ENCODE measurements at regions not wholly inside any gene's neighbourhood (a gene's known extent, or its start where the extent isn't known, plus 50 kb on each side); places are given as distances from the start of the nearest gene placed in this dataset.

GRCh38 chr6:134725590-134725989 is 224.3 kb downstream of the ALDH8A1 start:
- Histone ChIP-seq H3K9me1 (ENCODE audit: control insufficient read depth, insufficient read depth, low read length) (no peaks in the 10 kb centered on the region), H3K4me1 (replicated peaks in 1 of 2; ENCODE audit: control insufficient read depth in 2 of 2, insufficient read depth in 2 of 2, low read length in 2 of 2) (no peaks in the 10 kb centered on the region), H3K4me2 (ENCODE audit: insufficient read depth, low read length) (no peak overlapping the region), H3K27ac (ENCODE audit: extremely low read depth, low read depth, low read length) (no peak overlapping the region), H4K20me1 (replicated peaks; ENCODE audit: control insufficient read depth, insufficient read depth, low read length) (no peaks in the 10 kb centered on the region), H3K9ac (ENCODE audit: insufficient read depth in 1 of 2, low read depth in 2 of 2, low read length in 2 of 2) (no peak overlapping the region), H3K79me2 (ENCODE audit: control insufficient read depth, insufficient read depth, low read length) (no peaks in the 10 kb centered on the region), H3K4me3 (no peak overlapping the region), H2AFZ (ENCODE audit: low read depth, low read length) (no peak overlapping the region), H3K36me3 (ENCODE audit: control insufficient read depth, insufficient read depth, low read length) (no peaks in the 10 kb centered on the region), H3K9me3 (replicated peaks; ENCODE audit: control insufficient read depth, insufficient read depth, low read depth, low read length) (no peaks in the 10 kb centered on the region), H3K27me3 (ENCODE audit: control insufficient read depth in 2 of 2, insufficient read depth in 2 of 2, low read length in 2 of 2) (peaks cover 15% of the 10 kb centered on the region in 2 experiments; a peak in 4 of 5 replicates)
- intact Hi-C loops (cut with micrococcal nuclease) (no loop called here), in situ Hi-C loops (cut with MboI) (no loop called here)
- 0% methylated on average over 1 of the region's 1 CpG for WGBS (ENCODE audit: insufficient coverage, low coverage, missing lambda C conversion rate)
- no peak for ATAC-seq
- FAIRE-seq: no peak
- TF ChIP-seq PCBP2 (IDR thresholded peaks at IDR 0.05; ENCODE audit: low read depth, low read length, poor library complexity, severe bottlenecking): no peak
- no peak for TF ChIP-seq ZNF282 (CRISPR knock-in tag; IDR thresholded peaks at IDR 0.05)
- TF ChIP-seq FOXP1 (CRISPR knock-in tag; IDR thresholded peaks at IDR 0.05): no peak
- no peak for TF ChIP-seq MTA1 (IDR thresholded peaks at IDR 0.05; ENCODE audit: borderline replicate concordance)
- TF ChIP-seq ARID2 (IDR thresholded peaks at IDR 0.05): no peak
- CTCF ChIA-PET (ENCODE audit: low intra/inter-chr PET ratio): no interaction called here
- BruUV-seq (replicated peaks): no TSS peak
- POLR2A ChIA-PET: interaction anchor here (1.0 kb wide), 1 partner anchor 19 kb away, joined by 3 read pairs; no protein-coding TSS in a partner anchor
- no peak for DNase-seq (ENCODE audit: extremely low read depth in 1 of 4, low spot score in 3 of 4)

- Histone ChIP-seq H3K27ac (ENCODE audit: extremely low read depth, low read depth, low read length) (no peak overlapping the region), H2AFZ (ENCODE audit: low read depth, low read length) (no peak overlapping the region), H3K4me1 (replicated peaks in 1 of 2; ENCODE audit: control insufficient read depth in 2 of 2, insufficient read depth in 2 of 2, low read length in 2 of 2) (no peaks in the 10 kb centered on the region), H3K79me2 (ENCODE audit: control insufficient read depth, insufficient read depth, low read length) (no peaks in the 10 kb centered on the region), H3K9me1 (ENCODE audit: control insufficient read depth, insufficient read depth, low read length) (no peaks in the 10 kb centered on the region), H3K9me3 (replicated peaks; ENCODE audit: control insufficient read depth, insufficient read depth, low read depth, low read length) (no peaks in the 10 kb centered on the region), H3K27me3 (ENCODE audit: control insufficient read depth in 2 of 2, insufficient read depth in 2 of 2, low read length in 2 of 2) (peaks cover 9 to 11% of the 10 kb centered on the region in 2 experiments; a peak in 3 of 5 replicates), H3K4me2 (ENCODE audit: insufficient read depth, low read length) (no peak overlapping the region), H3K9ac (ENCODE audit: insufficient read depth in 1 of 2, low read depth in 2 of 2, low read length in 2 of 2) (no peak overlapping the region), H4K20me1 (replicated peaks; ENCODE audit: control insufficient read depth, insufficient read depth, low read length) (no peaks in the 10 kb centered on the region), H3K36me3 (ENCODE audit: control insufficient read depth, insufficient read depth, low read length) (no peaks in the 10 kb centered on the region), H3K4me3 (no peak overlapping the region)
- no peak for DNase-seq (ENCODE audit: extremely low read depth in 1 of 4, low spot score in 3 of 4)
- no peak for FAIRE-seq
- intact Hi-C loops (cut with micrococcal nuclease): no loop called here
- CTCF ChIA-PET (ENCODE audit: low intra/inter-chr PET ratio): no interaction called here
- whole genome bisulfite sequencing (ENCODE audit: insufficient coverage, low coverage, missing lambda C conversion rate): 0% methylated on average over 8 of the region's 8 CpGs
- POLR2A ChIA-PET: no interaction called here
- in situ Hi-C loops (cut with MboI): no loop called here
- no peak for ATAC-seq
- no TSS peak for BruUV-seq (replicated peaks)
- no peak for TF ChIP-seq CSDE1 (IDR thresholded peaks at IDR 0.05)
These were observed 225.0 kb downstream of the ALDH8A1 start for GRCh38 chr6:134724771-134725340.
